Uterus (tissue), 3 donors: ENCODE measurements at regions not wholly inside any gene's neighbourhood (a gene's known extent, or its start where the extent isn't known, plus 50 kb on each side); places are given as distances from the start of the nearest gene placed in this dataset.

ENCODE experiments used
- DNase-seq, 2 donors: peaks; one replicate each; pipeline ENCODE4 v3.0.0-alpha.2; 2019 to 2020
- H3K27ac ChIP-seq, 2 donors: fragments of 200-600 bp; sonication (generic); 1 replicate in 1 of 2; 2 replicates in 1 of 2; pipeline ENCODE4 v1.5.1; 2016 to 2018
- H3K27me3 ChIP-seq, 2 donors: fragments of 200-600 bp; sonication (generic); one replicate each; pipeline ENCODE4 v1.5.1; 2018 to 2019; ENCODE audit warnings: control low read depth in 1 of 2
- H3K36me3 ChIP-seq, 2 donors: fragments of 200-600 bp; sonication (generic); one replicate each; pipeline ENCODE4 v1.5.1; 2019; ENCODE audit warnings: control low read depth in 1 of 2
- H3K4me1 ChIP-seq, 2 donors: fragments of 200-600 bp; sonication (generic); one replicate each; pipeline ENCODE4 v1.5.1; 2018 to 2019; ENCODE audit warnings: control low read depth in 1 of 2
- H3K4me3 ChIP-seq, 2 donors: fragments of 200-600 bp; sonication (generic); 1 replicate in 1 of 2; 2 replicates in 1 of 2; pipeline ENCODE4 v1.5.1; 2018 to 2019; ENCODE audit warnings: mild to moderate bottlenecking in 1 of 2
- H3K9me3 ChIP-seq, 2 donors: fragments of 200-600 bp; sonication (generic); one replicate each; pipeline ENCODE4 v1.5.1; 2019; ENCODE audit warnings: control low read depth in 1 of 2
- POLR2A ChIP-seq, 2 donors: fragments of 450-650 bp; IDR thresholded peaks; one replicate each; pipeline ENCODE4 v1.6.1; 2016; ENCODE audit warnings: antibody characterized with exemption in 2 of 2, mild to moderate bottlenecking in 1 of 2, moderate library complexity in 1 of 2
- intact Hi-C: fragments of 100-400 bp; cut with DNase I; formaldehyde crosslinking; loops from one replicate; pipeline ENCODE4 v1.15.1; 2023; ENCODE audit warnings: low total_unique reads
- TF ChIP-seq, protein P1 (sequence below), 4 experiments: fragments of 200-600 bp in 2 of 4; fragments of 450-650 bp in 2 of 4; sonication (generic) in 2 of 4; IDR thresholded peaks; one replicate each; pipeline ENCODE4 v1.5.1; 2016 to 2019; ENCODE audit warnings: antibody characterized with exemption in 4 of 4, mild to moderate bottlenecking in 2 of 4, moderate library complexity in 1 of 4
- donor health status: DM: yes; HTN: yes; CAD: no.

DNA sequence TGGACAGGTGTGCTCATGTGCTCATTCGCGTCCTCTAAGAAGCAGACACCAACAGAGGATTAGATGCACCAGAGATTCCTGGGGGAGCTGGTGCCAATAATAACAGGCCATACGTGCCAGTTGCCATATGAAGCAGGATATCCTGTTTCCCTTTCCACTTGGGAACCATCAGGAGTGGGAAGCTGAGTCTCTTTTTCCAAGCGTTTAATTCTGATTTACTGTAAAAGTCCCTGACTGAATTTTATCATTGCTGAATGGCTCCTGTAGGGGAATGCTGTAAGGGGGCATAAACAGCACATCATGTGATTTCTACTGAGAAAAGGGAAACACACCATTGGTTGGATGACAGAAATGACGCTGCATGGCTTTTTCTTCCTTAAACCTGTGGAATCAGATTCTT, 113.3 kb downstream of the IRF8 start:
- intact Hi-C loops, result no loop called here
- no peak for DNase-seq

GRCh38 chr16:86013867-86014266, 114.9 kb downstream of the IRF8 start:
- H3K4me3 ChIP-seq, result no peak overlapping the region
- no peak for DNase-seq
- H3K9me3 ChIP-seq, result no peaks in the 10 kb centered on the region
- H3K36me3 ChIP-seq, result no peaks in the 10 kb centered on the region
- no peak for TF ChIP-seq POLR2A (IDR thresholded peaks at IDR 0.05)
- TF ChIP-seq, protein P1, sequence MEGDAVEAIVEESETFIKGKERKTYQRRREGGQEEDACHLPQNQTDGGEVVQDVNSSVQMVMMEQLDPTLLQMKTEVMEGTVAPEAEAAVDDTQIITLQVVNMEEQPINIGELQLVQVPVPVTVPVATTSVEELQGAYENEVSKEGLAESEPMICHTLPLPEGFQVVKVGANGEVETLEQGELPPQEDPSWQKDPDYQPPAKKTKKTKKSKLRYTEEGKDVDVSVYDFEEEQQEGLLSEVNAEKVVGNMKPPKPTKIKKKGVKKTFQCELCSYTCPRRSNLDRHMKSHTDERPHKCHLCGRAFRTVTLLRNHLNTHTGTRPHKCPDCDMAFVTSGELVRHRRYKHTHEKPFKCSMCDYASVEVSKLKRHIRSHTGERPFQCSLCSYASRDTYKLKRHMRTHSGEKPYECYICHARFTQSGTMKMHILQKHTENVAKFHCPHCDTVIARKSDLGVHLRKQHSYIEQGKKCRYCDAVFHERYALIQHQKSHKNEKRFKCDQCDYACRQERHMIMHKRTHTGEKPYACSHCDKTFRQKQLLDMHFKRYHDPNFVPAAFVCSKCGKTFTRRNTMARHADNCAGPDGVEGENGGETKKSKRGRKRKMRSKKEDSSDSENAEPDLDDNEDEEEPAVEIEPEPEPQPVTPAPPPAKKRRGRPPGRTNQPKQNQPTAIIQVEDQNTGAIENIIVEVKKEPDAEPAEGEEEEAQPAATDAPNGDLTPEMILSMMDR (IDR thresholded peaks at IDR 0.05), result no peak
- intact Hi-C loops, result no loop called here
- H3K27me3 ChIP-seq, result no peaks in the 10 kb centered on the region
- no peak overlapping the region for H3K27ac ChIP-seq
- no peaks in the 10 kb centered on the region for H3K4me1 ChIP-seq

More for the DNA sequence above, 113.3 kb downstream of the IRF8 start:
- no peaks in the 10 kb centered on the region for H3K36me3 ChIP-seq
- no peaks in the 10 kb centered on the region for H3K4me1 ChIP-seq
- no peak overlapping the region for H3K4me3 ChIP-seq
- H3K9me3 ChIP-seq, result no peaks in the 10 kb centered on the region
- no peaks in the 10 kb centered on the region for H3K27me3 ChIP-seq
- no peak overlapping the region for H3K27ac ChIP-seq
- no peak for TF ChIP-seq POLR2A (IDR thresholded peaks at IDR 0.05)
- TF ChIP-seq, protein P1 (IDR thresholded peaks at IDR 0.05), result no peak

GRCh38 chr16:86015606-86016005, 116.6 kb downstream of the IRF8 start:
- Histone ChIP-seq H3K4me1 (no peaks in the 10 kb centered on the region), H3K4me3 (no peak overlapping the region), H3K36me3 (no peaks in the 10 kb centered on the region), H3K27me3 (no peaks in the 10 kb centered on the region), H3K9me3 (no peaks in the 10 kb centered on the region), H3K27ac (no peak overlapping the region)
- no peak for DNase-seq
- intact Hi-C loops, result loop anchor here (5.0 kb wide), 1 partner anchor 193 kb away; no protein-coding TSS in a partner anchor
- no peak for TF ChIP-seq POLR2A (IDR thresholded peaks at IDR 0.05)
- TF ChIP-seq, protein P1 (IDR thresholded peaks at IDR 0.05), result no peak

DNA sequence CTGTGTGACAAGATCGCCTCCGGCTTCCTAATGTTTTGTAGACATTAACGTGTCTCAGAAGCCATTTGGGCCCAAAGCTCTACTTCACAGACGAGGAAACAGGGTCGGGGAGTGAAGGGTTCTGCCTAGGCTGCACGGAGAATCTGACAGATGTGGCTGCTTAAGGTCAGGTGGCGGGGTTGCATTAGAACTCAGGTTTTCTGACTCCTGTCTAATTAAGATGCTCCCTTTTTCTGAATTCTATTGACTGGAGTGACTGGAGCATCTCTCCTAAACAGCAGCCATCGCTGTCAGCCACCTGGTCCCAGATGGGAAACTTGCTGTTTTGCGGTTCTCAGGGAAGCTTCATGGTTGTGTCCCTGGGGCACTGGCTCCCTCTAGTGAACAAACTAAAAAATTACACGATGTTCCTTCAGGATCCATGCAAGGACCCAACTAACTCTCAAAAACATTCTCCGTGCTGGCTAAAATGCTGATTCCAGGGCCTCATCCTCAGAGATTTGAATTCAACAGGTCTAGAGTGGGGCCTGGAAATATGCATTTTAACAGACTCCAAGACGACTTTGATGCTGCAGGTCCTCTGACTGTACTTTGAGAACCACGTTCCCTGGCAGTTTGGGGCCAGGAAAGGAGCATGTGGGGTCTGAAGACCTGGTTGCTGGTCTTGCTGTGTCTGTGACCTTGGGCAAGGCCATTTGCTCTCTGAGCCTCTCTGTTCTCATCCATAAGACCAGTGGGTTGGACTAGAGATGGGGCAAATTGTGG, 117.4 kb downstream of the IRF8 start:
- Histone ChIP-seq H3K27ac (no peak overlapping the region), H3K36me3 (no peaks in the 10 kb centered on the region), H3K9me3 (no peaks in the 10 kb centered on the region), H3K4me3 (no peak overlapping the region), H3K4me1 (no peaks in the 10 kb centered on the region), H3K27me3 (no peaks in the 10 kb centered on the region)
- TF ChIP-seq, protein P1 (IDR thresholded peaks at IDR 0.05), result peak; percentile 52 to 72 (median 66)
- TF ChIP-seq POLR2A (IDR thresholded peaks at IDR 0.05), result no peak
- DNase-seq, result no peak
- intact Hi-C loops, result loop anchor here (5.0 kb wide), 1 partner anchor 194 kb away; no protein-coding TSS in a partner anchor

GRCh38 chr16:86018071-86018470, 119.1 kb downstream of the IRF8 start:
- H3K4me3 ChIP-seq, result no peak overlapping the region
- no peak for TF ChIP-seq POLR2A (IDR thresholded peaks at IDR 0.05)
- TF ChIP-seq, protein P1 (IDR thresholded peaks at IDR 0.05), result no peak
- H3K9me3 ChIP-seq, result no peaks in the 10 kb centered on the region
- intact Hi-C loops, result loop anchor here (5.0 kb wide), 1 partner anchor 196 kb away; no protein-coding TSS in a partner anchor
- no peaks in the 10 kb centered on the region for H3K36me3 ChIP-seq
- H3K27me3 ChIP-seq, result no peaks in the 10 kb centered on the region
- H3K27ac ChIP-seq, result no peak overlapping the region
- DNase-seq, result no peak
- H3K4me1 ChIP-seq, result no peaks in the 10 kb centered on the region
